ENCODE measurements at regions not wholly inside any gene's neighbourhood (a gene's known extent, or its start where the extent isn't known, plus 50 kb on each side); places are given as distances from the start of the nearest gene placed in this dataset.

DNA sequence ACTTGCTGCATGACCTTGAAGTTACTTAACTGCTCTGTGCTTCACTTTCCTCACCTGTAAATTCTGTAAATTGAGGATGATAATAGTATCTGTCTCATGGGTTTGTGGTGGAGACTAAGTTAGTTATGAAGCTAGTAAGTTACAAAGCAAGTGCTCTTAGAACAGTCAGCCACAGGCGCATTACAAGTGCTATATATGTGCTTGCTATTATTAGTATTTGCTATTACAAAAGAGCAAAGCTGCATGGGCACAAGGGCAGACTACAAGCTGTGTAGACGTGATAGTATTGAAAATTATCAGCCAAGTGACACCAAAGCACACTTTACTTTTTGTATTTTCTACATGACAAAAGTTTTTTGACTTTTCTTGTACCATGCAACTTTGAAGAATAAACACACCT, 150.9 kb upstream of the CTTNBP2NL start:
- Histone ChIP-seq H3K27me3 (ENCODE audit: insufficient read depth, low read length) (no peaks in the 10 kb centered on the region), H3K36me3 (ENCODE audit: insufficient read depth, low read length) (no peaks in the 10 kb centered on the region)

GRCh38 chr1:112247036-112247597, 148.9 kb upstream of the CTTNBP2NL start:
- TF ChIP-seq EZH2 (IDR thresholded peaks at IDR 0.05; ENCODE audit: borderline replicate concordance, low read length): no peak
- TF ChIP-seq, protein P1, sequence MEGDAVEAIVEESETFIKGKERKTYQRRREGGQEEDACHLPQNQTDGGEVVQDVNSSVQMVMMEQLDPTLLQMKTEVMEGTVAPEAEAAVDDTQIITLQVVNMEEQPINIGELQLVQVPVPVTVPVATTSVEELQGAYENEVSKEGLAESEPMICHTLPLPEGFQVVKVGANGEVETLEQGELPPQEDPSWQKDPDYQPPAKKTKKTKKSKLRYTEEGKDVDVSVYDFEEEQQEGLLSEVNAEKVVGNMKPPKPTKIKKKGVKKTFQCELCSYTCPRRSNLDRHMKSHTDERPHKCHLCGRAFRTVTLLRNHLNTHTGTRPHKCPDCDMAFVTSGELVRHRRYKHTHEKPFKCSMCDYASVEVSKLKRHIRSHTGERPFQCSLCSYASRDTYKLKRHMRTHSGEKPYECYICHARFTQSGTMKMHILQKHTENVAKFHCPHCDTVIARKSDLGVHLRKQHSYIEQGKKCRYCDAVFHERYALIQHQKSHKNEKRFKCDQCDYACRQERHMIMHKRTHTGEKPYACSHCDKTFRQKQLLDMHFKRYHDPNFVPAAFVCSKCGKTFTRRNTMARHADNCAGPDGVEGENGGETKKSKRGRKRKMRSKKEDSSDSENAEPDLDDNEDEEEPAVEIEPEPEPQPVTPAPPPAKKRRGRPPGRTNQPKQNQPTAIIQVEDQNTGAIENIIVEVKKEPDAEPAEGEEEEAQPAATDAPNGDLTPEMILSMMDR (IDR thresholded peaks at IDR 0.05; ENCODE audit: low read length): no peak
- no peak overlapping the region for H3K9ac ChIP-seq (ENCODE audit: low read length)
- H3K9me3 ChIP-seq (ENCODE audit: low read length): no peaks in the 10 kb centered on the region
- H4K20me1 ChIP-seq (ENCODE audit: insufficient read depth, low read length): no peaks in the 10 kb centered on the region
- no peaks in the 10 kb centered on the region for H3K36me3 ChIP-seq (ENCODE audit: insufficient read depth, low read length)
- no peaks in the 10 kb centered on the region for H3K4me1 ChIP-seq (ENCODE audit: insufficient read depth, low read length, severe bottlenecking)
- H3K27me3 ChIP-seq (ENCODE audit: insufficient read depth, low read length): no peaks in the 10 kb centered on the region
- no peak overlapping the region for H3K27ac ChIP-seq (ENCODE audit: low read depth, low read length, poor library complexity, severe bottlenecking)
- no peak overlapping the region for H3K4me2 ChIP-seq (ENCODE audit: low read length)
- no peaks in the 10 kb centered on the region for H3K9me2 ChIP-seq (ENCODE audit: low read depth, low read length)
- H2AFZ ChIP-seq (ENCODE audit: low read length): no peak overlapping the region
- H3K79me2 ChIP-seq (ENCODE audit: insufficient read depth, low read length): no peaks in the 10 kb centered on the region
- H3F3A ChIP-seq (ENCODE audit: insufficient read depth, low read length): no peaks in the 10 kb centered on the region
- H3K4me3 ChIP-seq (ENCODE audit: low read depth, low read length, poor library complexity, severe bottlenecking): no peak overlapping the region

More for the DNA sequence above, 150.9 kb upstream of the CTTNBP2NL start:
- no peak overlapping the region for H3K4me3 ChIP-seq (ENCODE audit: low read depth, low read length, poor library complexity, severe bottlenecking)
- H3K79me2 ChIP-seq (ENCODE audit: insufficient read depth, low read length): no peaks in the 10 kb centered on the region
- no peak for TF ChIP-seq EZH2 (IDR thresholded peaks at IDR 0.05; ENCODE audit: borderline replicate concordance, low read length)
- TF ChIP-seq, protein P1 (IDR thresholded peaks at IDR 0.05; ENCODE audit: low read length): no peak
- H3K9ac ChIP-seq (ENCODE audit: low read length): no peak overlapping the region
- no peaks in the 10 kb centered on the region for H3F3A ChIP-seq (ENCODE audit: insufficient read depth, low read length)
- H3K9me2 ChIP-seq (ENCODE audit: low read depth, low read length): no peaks in the 10 kb centered on the region
- no peak overlapping the region for H3K27ac ChIP-seq (ENCODE audit: low read depth, low read length, poor library complexity, severe bottlenecking)
- H2AFZ ChIP-seq (ENCODE audit: low read length): no peak overlapping the region
- no peaks in the 10 kb centered on the region for H4K20me1 ChIP-seq (ENCODE audit: insufficient read depth, low read length)
- H3K4me1 ChIP-seq (ENCODE audit: insufficient read depth, low read length, severe bottlenecking): no peaks in the 10 kb centered on the region
- H3K9me3 ChIP-seq (ENCODE audit: low read length): no peaks in the 10 kb centered on the region
- H3K4me2 ChIP-seq (ENCODE audit: low read length): no peak overlapping the region

- Histone ChIP-seq H3K27ac (ENCODE audit: low read depth, low read length, poor library complexity, severe bottlenecking) (no peak overlapping the region), H3K36me3 (ENCODE audit: insufficient read depth, low read length) (no peaks in the 10 kb centered on the region), H3K27me3 (ENCODE audit: insufficient read depth, low read length) (no peaks in the 10 kb centered on the region), H3F3A (ENCODE audit: insufficient read depth, low read length) (no peaks in the 10 kb centered on the region), H2AFZ (ENCODE audit: low read length) (no peak overlapping the region), H3K4me1 (ENCODE audit: insufficient read depth, low read length, severe bottlenecking) (no peaks in the 10 kb centered on the region), H3K9me3 (ENCODE audit: low read length) (no peaks in the 10 kb centered on the region), H3K4me2 (ENCODE audit: low read length) (no peak overlapping the region), H4K20me1 (ENCODE audit: insufficient read depth, low read length) (no peaks in the 10 kb centered on the region), H3K9ac (ENCODE audit: low read length) (no peak overlapping the region), H3K4me3 (ENCODE audit: low read depth, low read length, poor library complexity, severe bottlenecking) (no peak overlapping the region), H3K79me2 (ENCODE audit: insufficient read depth, low read length) (no peaks in the 10 kb centered on the region), H3K9me2 (ENCODE audit: low read depth, low read length) (no peaks in the 10 kb centered on the region)
- TF ChIP-seq EZH2 (IDR thresholded peaks at IDR 0.05; ENCODE audit: borderline replicate concordance, low read length): no peak
- TF ChIP-seq, protein P1 (IDR thresholded peaks at IDR 0.05; ENCODE audit: low read length): no peak
Observed at GRCh38 chr1:112247961-112248360, 148.1 kb upstream of the CTTNBP2NL start.
